MM.1S (cell line): ENCODE measurements at regions not wholly inside any gene's neighbourhood (a gene's known extent, or its start where the extent isn't known, plus 50 kb on each side); places are given as distances from the start of the nearest gene placed in this dataset.

Experiments used
- EZH2 ChIP-seq: fragments of 300-600 bp; sonication (generic); optimal IDR thresholded peaks from 2 replicates; pipeline ENCODE3; 2017; ENCODE audit warnings: low read depth, mild to moderate bottlenecking, antibody characterized with exemption, low read length, mixed read lengths
- TF ChIP-seq, protein P1 (sequence below): fragments of 300-600 bp; sonication (generic); IDR thresholded peaks from 2 replicates; pipeline ENCODE4 v1.5.1; 2016; ENCODE audit warnings: antibody characterized with exemption, low read length, mixed read lengths

GRCh38 chr14:97381309-97381708 lies 584.1 kb downstream of the VRK1 start:
- TF ChIP-seq, protein P1, sequence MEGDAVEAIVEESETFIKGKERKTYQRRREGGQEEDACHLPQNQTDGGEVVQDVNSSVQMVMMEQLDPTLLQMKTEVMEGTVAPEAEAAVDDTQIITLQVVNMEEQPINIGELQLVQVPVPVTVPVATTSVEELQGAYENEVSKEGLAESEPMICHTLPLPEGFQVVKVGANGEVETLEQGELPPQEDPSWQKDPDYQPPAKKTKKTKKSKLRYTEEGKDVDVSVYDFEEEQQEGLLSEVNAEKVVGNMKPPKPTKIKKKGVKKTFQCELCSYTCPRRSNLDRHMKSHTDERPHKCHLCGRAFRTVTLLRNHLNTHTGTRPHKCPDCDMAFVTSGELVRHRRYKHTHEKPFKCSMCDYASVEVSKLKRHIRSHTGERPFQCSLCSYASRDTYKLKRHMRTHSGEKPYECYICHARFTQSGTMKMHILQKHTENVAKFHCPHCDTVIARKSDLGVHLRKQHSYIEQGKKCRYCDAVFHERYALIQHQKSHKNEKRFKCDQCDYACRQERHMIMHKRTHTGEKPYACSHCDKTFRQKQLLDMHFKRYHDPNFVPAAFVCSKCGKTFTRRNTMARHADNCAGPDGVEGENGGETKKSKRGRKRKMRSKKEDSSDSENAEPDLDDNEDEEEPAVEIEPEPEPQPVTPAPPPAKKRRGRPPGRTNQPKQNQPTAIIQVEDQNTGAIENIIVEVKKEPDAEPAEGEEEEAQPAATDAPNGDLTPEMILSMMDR: no peak
- no peak for TF ChIP-seq EZH2
